ENCODE measurements at regions not wholly inside any gene's neighbourhood (a gene's known extent, or its start where the extent isn't known, plus 50 kb on each side); places are given as distances from the start of the nearest gene placed in this dataset.

DNA sequence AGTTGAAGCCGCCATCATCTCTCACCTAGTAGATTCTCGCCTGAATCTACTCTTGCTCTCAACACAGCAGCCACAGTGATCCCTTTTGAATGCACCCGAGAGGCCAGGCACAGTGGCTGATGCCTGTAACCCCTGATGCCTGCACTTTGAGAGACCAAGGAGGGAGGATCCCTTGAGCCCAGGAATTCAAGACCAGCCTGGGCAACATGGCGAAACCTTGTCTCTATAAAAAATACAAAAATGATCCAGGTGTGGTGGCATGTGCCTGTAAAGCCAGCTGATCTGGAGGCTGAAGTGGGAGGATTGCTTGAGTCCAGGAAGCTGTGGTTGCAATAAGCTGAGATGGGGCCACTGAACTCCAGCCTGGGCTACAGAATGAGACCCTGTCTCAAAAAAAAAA, 60.3 kb upstream of the EML4 start:
- no peak for ATAC-seq
- DNase-seq (ENCODE audit: low spot score): peak; percentile 27

DNA sequence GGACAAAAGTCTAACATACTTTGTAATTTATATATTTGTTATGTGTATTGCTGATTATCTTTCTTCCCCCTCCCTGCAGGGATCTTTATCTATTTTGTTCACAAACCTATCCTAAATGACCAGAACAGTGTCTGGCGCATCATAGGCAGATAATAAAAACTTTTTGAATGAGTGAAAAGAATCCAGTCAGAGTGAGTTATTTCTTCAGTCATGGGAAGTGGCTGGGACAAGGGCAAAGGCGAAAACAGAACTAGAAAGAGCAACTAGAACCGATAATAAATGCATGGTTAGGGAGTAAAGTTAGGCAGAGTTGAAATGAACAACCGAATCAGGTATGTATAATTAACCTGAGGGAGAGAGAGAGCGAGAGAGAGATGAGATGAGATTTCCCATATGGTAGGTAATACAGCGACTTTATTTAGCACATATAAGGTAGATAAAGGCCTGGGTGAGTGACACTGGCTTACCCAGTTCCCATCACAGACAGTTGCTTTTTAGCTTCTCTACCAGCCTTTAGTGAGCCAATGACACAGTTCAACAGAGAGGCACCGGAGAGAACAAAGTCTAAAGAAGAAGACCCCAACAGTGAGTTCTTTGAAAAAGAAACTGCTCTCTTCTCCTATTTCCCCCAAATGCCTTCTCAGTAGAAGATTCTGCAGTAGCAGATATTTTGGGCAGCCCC, 59.1 kb upstream of the EML4 start:
- DNase-seq (ENCODE audit: low spot score): no peak
- ATAC-seq: peak; percentile 72

DNA sequence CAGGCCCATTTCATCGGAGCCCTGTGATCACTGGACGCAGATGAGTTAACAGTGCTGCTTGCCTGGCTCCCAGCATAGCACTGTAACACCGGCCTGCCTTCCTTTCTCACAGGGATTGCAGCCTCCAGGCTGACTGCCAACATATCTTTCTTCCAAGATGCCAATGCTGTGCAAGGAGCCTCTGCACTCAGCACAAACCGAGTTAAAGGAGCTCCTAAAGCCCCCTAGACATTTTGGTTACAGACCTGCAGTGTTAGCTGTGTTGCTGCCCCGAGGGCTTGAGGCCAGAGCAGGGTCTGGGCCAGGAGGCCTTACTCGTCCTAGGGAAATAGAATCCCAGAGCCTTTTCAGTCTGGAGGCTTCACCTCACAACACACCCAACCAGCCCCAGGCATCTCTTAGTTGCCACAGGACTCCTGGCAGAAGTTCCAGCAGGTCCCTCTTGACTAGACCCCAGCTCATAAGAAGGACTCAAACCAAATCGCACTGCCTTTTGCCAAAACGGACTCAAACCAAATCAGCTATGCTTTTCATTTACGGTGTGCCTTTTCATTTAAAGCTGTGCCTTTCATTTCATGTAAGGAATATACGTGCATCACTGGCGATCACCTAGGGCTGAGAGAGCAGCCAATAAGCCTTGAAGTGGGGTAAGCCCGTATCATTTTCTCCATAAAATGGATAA, 58.4 kb upstream of the EML4 start:
- ATAC-seq (peak; percentile 69), DNase-seq (ENCODE audit: low spot score) (peak; percentile 41)

DNA sequence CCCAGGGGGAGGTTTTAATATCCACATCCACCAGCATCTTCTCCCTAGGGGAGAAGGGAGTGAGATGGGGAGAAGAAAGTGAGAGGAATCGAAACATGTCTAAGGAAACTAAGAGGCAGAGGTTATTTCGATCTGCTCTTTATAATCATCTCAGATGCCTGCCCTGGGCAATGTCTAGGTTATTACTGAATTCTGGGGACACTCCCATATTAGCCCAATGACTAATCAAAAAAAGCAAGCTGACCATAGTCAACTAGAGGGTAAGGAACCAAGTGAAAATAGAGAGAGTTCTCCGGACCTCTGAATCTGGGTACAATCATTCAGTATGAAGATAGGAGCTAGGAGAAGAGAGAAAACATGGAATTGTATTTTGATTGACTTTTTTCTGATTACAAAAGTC, 56.7 kb upstream of the EML4 start:
- ATAC-seq (no peak), DNase-seq (ENCODE audit: low spot score) (no peak)

DNA sequence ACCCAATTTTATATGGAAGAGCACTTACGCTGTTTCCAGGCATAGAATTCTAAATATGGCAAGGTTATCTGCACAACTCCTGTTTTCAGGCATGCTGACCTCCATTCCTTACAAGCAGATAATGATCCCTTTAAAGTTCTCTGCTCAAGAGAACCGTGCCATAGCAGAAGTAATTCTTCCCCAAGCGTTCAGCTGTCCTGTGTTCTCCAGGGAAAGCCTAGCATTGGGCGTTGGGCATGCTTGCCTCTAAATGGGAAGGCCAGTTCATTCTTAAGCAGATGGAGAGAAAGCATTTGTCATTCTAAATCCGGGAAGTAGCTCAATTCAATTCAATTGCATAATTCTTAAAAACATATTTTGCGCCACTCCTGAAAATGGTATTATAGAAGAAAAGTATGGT, 55.7 kb upstream of the EML4 start:
- no peak for ATAC-seq
- no peak for DNase-seq (ENCODE audit: low spot score)

DNA sequence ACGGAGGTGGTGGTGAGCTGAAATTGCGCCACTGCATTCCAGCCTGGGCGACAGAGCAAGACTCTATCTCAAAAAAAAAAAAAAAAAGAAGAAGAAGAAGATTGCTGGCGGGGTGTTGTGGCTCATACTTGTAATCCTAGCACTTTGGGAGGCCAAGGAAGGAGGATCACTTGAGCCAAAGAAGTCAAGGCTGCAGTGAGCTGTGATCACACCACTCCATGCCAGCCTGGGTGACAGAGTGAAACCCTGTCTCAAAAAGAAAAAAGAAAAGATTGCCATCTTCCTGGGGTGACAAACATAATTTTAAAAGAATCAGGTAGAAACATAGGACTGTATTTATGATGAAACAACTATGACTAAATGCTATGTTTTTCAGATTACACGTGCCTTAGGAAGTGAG, 55.1 kb upstream of the EML4 start:
- DNase-seq (ENCODE audit: low spot score) (no peak), ATAC-seq (no peak)

DNA sequence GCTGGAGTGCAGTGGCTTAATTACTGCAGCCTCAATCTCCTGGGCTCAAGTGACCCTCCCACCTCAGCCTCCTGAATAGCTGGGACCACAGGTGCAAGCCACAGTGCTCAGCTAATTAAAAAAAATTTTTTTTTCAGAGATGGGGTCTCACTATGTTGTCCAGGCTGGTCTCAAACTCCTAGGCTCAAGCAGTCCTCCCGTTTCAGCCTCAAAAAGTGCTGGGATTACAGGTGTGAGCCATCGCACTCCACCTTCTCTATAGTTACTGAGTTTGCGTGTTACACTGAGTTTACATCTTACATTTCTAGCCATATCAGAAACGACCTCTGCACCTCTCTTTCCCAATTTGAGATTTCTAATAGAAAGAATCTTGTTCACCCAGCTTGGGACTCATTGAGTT, 53.6 kb upstream of the EML4 start:
- DNase-seq (ENCODE audit: low spot score): peak; percentile 22
- ATAC-seq: no peak

DNA sequence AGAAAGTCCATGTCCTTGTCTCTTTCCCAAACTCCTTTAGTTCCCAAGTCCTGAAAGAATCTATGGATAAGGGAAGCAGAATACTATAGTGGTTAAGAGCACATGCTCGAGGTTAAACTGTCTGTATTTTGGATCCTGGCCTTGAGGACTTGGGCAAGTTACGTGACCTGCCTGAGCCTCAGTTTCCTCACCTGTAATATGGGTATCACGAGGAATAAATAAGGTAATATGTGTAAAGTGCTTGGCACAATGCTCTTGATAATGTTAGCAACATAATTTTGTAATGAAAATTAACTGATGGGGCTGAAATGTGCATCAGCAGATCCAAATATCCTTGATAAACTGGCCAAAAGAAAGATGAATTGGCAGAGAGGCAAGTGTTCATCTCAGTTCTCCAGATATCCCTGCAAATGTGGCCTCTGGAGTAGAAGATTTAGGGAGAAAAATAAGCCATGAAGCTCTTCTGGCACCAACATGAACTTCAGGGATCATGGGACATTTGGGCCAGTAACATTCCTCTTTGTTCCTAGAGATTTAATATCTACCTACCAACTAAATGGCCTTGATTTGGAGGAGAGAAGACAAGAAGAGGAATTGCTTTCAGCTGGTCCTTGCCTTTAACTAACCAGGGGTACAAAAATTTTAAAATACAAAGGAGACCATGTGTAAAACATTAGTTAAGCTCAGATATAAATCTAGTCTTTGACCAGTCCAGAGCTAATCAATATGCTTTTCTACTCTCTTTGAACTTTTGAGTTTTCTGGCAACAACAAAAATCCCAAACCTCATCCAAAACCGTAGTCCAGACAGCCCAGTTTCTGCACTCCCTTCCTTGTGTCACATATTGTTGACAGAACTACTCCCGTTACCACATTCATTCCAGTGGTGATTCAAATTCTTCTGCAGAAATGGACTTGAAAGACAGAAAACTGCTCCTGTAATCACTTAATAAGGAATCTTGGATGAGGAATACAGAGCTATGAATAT, 52.7 kb upstream of the EML4 start:
- ATAC-seq (peak; percentile 90), DNase-seq (ENCODE audit: low spot score) (peak; percentile 61)

DNA sequence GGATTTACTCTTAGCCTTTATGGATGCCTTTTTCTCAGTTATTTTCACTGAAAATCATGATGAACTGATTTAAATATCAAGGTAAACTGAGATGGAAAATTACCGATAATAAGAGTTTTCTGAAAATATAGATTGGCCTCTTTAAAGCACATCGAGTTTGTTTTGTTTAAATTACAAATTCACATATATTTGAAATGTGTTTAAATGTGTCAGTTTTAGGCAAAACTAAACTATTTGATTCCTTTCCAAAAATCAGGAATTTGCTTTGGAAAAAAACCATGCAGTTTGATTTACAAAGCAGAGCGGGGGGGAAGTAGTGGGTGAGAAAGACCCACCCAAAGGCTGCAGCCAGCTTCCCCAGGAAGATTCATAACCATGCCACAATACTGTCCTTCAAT, 52.0 kb upstream of the EML4 start:
- ATAC-seq: peak; percentile 13
- peak; percentile 27 for DNase-seq (ENCODE audit: low spot score)

DNA sequence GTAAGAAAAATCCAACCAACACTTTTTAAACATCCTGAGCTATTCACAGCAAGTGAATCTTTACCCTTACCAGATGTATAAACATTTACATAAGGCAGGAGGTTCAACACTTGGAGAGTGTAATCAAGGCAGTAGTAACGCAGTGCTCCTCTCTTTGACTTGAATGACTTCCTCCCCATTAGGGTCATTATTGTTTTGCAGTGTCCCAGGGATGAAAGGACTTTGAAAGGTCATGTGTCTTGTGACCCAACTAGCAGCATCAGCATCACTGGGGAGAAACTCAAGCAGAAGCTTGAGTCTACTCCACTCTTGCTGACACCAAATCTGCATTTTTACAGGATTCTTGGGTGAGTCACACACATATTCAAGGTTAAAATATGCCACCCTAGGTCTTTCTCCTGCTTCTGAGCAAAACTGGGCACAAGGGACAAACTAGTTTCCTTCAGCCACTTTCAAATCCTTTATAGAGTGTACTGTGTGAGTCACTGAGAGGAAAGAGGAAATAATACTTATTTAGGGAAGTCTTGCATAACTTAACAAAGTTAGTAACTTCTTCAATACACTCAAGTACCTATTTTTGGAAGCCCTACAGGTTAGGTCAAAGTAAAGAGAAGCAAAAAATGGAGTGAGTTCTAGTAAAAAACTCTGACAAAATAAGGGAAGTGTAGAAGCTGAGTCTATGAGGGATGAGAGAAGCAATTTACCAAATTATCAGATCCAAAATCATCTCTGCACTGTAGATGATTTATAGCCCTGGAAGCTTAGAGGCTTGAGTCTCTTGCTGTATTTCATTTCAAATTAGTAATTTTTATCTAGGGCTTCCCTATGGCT, 51.0 kb upstream of the EML4 start:
- peak; percentile 37 for ATAC-seq
- peak; percentile 42 for DNase-seq (ENCODE audit: low spot score)

DNA sequence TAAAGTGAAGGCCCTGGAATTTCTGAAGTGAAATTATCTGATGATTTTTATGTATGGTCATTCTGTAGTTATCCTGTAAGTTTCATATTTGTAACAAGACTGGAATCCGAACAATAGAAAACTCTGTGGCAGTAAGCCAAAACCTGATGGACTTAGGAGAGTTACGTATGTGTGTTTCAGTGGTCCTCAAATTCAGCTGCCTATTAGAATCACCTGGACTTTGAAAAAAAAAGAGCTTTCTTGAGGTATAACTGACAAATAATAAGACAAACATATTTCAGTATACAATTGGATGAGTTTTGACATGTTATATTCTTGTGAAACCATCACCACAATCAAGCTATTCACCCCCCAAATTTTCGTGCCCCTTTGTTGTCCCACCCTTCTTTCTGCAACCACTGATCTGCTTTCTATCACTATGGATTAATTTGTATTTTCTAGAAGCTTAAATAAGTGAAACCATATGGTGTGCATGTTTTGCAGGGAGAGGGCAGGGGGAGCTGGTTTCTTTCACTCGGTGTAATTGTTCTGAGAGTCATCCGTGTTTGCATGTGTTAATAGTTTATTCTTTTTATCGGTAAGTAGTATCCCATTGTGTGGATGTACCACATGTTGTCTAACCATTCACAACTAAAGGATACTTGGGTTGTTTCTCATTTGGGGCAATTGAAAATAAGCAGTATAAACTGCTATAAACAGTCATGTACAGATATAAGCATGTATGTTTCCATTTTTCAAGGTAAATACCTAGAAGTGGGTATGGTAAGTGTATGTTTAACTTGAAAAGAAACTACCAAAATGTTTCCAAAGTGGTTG, 50.2 kb upstream of the EML4 start:
- ATAC-seq (no peak), DNase-seq (ENCODE audit: low spot score) (peak; percentile 0)

Data from left lobe of liver (tissue), 2 donors.